ENCODE measurements at regions not wholly inside any gene's neighbourhood (a gene's known extent, or its start where the extent isn't known, plus 50 kb on each side); places are given as distances from the start of the nearest gene placed in this dataset.
A peak's percentile ranks its signal among the peaks of the same experiment; 100 is the strongest.

- TF ChIP-seq POLR2AphosphoS5 (IDR thresholded peaks at IDR 0.05), result no peak
- peak; percentile 69 to 72 for TF ChIP-seq CTCF (IDR thresholded peaks at IDR 0.05)
- no peak for TF ChIP-seq POLR2A (IDR thresholded peaks at IDR 0.05)
Measured at GRCh38 chr13:44050450-44051063, 170.9 kb downstream of the LACC1 start.

Data from suprapubic skin (tissue), 4 donors.